LNCAP (cell line): ENCODE measurements at regions not wholly inside any gene's neighbourhood (a gene's known extent, or its start where the extent isn't known, plus 50 kb on each side); places are given as distances from the start of the nearest gene placed in this dataset.

Experiments
- CTCF ChIP-seq: fragments of 450-650 bp; IDR thresholded peaks from 2 replicates; pipeline ENCODE4 v1.5.1; 2017; ENCODE audit warnings: mild to moderate bottlenecking

- TF ChIP-seq CTCF: no peak
These were observed 222.4 kb downstream of the ANTXR2 start for GRCh38 chr4:79850626-79851025.

GRCh38 chr4:79848329-79848728 is 224.7 kb downstream of the ANTXR2 start:
- TF ChIP-seq CTCF: no peak

GRCh38 chr4:79847411-79847810 is 225.6 kb downstream of the ANTXR2 start:
- TF ChIP-seq CTCF: no peak

- no peak for TF ChIP-seq CTCF
These were observed 230.9 kb downstream of the ANTXR2 start for GRCh38 chr4:79842162-79842561.

GRCh38 chr4:79833857-79834256 is 239.2 kb downstream of the ANTXR2 start:
- no peak for TF ChIP-seq CTCF

GRCh38 chr4:79831701-79832514 is 241.1 kb downstream of the ANTXR2 start:
- no peak for TF ChIP-seq CTCF

GRCh38 chr4:79831119-79831528 is 241.9 kb downstream of the ANTXR2 start:
- TF ChIP-seq CTCF: no peak
